ENCODE measurements at regions not wholly inside any gene's neighbourhood (a gene's known extent, or its start where the extent isn't known, plus 50 kb on each side); places are given as distances from the start of the nearest gene placed in this dataset.

DNA sequence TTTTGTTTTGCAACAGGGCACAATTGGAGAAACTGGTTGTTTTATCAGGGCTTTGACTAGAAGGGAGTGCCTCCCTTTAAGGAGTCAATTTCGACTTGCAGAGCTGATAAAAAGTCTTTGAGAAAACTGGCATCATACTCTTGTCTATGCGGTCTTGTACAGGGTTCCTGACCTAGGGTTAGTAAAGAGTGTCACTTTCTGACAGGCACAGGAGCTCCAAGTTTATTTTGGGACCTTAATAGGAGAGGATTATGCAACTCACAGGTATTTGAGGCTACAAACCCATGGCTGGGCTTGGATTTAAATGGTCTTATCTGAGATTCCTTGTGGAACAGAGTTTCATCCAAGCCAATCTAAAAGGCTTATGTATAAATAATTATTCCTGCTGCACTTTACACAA is 365.4 kb downstream of the HTR1B start:
- Mint-ChIP-seq H3K4me3 (no peak overlapping the region), H3K4me1 (no peaks in the 10 kb centered on the region), H3K27me3 (ENCODE audit: low read depth in 2 of 2) (no peaks in the 10 kb centered on the region), H3K9me3 (peaks cover 11 to 17% of the 10 kb centered on the region in 2 donors), H3K36me3 (no peaks in the 10 kb centered on the region), H3K27ac (no peak overlapping the region)
- no peaks in the 10 kb centered on the region for H3K36me3 ChIP-seq (ENCODE audit: control insufficient read depth, insufficient read depth, low read length)
- 72% methylated on average over 2 of the region's 2 CpGs for WGBS (ENCODE audit: insufficient coverage)
- H3K9me3 ChIP-seq (ENCODE audit: control insufficient read depth, insufficient read depth, low read length): peaks cover 8% of the 10 kb centered on the region
- H3K4me3 ChIP-seq (ENCODE audit: low read length): no peak overlapping the region
- no peak for DNase-seq
- H3K27ac ChIP-seq (ENCODE audit: low read length): no peak overlapping the region
- no peak for ATAC-seq
- H3K27me3 ChIP-seq (ENCODE audit: control insufficient read depth, insufficient read depth, low read length): no peaks in the 10 kb centered on the region
- TF ChIP-seq, protein P1, sequence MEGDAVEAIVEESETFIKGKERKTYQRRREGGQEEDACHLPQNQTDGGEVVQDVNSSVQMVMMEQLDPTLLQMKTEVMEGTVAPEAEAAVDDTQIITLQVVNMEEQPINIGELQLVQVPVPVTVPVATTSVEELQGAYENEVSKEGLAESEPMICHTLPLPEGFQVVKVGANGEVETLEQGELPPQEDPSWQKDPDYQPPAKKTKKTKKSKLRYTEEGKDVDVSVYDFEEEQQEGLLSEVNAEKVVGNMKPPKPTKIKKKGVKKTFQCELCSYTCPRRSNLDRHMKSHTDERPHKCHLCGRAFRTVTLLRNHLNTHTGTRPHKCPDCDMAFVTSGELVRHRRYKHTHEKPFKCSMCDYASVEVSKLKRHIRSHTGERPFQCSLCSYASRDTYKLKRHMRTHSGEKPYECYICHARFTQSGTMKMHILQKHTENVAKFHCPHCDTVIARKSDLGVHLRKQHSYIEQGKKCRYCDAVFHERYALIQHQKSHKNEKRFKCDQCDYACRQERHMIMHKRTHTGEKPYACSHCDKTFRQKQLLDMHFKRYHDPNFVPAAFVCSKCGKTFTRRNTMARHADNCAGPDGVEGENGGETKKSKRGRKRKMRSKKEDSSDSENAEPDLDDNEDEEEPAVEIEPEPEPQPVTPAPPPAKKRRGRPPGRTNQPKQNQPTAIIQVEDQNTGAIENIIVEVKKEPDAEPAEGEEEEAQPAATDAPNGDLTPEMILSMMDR (IDR thresholded peaks at IDR 0.05): no peak
- intact Hi-C loops (cut with micrococcal nuclease): no loop called here
- H3K4me1 ChIP-seq (ENCODE audit: control insufficient read depth, insufficient read depth, low read length): no peaks in the 10 kb centered on the region

DNA sequence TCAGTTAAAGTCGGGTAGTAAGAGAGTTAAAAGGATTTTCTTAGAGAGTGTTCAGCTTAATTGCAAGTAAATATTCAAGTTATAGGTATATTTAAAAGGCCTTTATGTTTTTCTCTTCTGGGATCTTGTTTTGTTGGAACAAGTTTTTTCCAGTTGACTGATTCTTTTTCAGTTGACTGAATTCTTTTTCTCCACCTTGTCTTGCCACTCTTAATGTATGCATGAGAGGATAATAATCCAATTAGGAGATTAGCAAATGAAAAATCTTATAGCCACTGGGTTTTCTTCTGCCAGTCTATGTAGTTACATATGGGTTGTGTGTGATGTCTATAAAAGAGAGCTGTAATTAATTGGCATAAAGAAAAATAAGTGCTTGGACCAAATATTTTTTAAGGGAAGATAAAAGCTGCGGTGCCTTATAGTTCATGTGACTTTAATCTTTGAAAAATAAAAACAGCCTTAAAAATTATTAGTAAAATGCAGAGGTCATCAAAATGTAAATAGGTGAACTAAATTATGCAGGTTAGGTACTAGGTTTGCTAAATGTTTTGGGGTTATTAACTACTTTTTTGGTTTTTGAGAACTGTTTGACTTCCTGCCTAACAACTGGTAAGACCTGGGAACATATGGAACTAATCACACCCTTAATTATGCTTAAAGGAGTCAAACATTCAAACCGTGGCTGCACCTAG is 367.2 kb downstream of the HTR1B start:
- ATAC-seq (no peak), DNase-seq (no peak)
- H3K36me3 ChIP-seq (ENCODE audit: control insufficient read depth, insufficient read depth, low read length): no peaks in the 10 kb centered on the region
- Mint-ChIP-seq H3K9me3 (peaks cover 6 to 16% of the 10 kb centered on the region in 2 donors), H3K4me1 (no peaks in the 10 kb centered on the region), H3K27ac (no peak overlapping the region), H3K27me3 (ENCODE audit: low read depth in 2 of 2) (no peaks in the 10 kb centered on the region), H3K36me3 (no peaks in the 10 kb centered on the region), H3K4me3 (no peak overlapping the region)
- no peaks in the 10 kb centered on the region for H3K4me1 ChIP-seq (ENCODE audit: control insufficient read depth, insufficient read depth, low read length)
- 65% methylated on average over 2 of the region's 3 CpGs for WGBS (ENCODE audit: insufficient coverage)
- peaks cover 8% of the 10 kb centered on the region for H3K9me3 ChIP-seq (ENCODE audit: control insufficient read depth, insufficient read depth, low read length)
- TF ChIP-seq, protein P1 (IDR thresholded peaks at IDR 0.05): no peak
- H3K4me3 ChIP-seq (ENCODE audit: low read length): no peak overlapping the region
- intact Hi-C loops (cut with micrococcal nuclease): no loop called here
- H3K27me3 ChIP-seq (ENCODE audit: control insufficient read depth, insufficient read depth, low read length): no peaks in the 10 kb centered on the region
- no peak overlapping the region for H3K27ac ChIP-seq (ENCODE audit: low read length)

DNA sequence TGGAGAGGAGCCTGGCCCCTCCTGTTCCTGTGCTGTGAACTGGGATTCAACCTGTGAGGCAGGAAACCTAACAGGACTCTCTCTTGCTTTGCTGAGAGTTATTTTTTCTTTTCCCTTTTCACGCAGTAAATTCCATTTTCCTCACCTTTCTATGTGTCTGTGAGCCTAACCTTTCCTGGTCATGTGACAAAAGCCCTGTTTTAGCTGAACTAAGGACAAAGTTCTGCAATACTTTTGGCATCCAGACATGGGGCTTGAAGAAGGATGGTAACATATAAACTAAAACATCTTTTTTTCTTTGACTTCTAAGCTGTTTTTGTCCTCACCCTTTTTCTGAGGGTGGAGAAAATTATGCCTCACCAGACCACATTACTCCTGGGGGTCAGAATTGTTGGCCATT is 368.5 kb downstream of the HTR1B start:
- Histone ChIP-seq H3K27ac (ENCODE audit: low read length) (no peak overlapping the region), H3K4me3 (ENCODE audit: low read length) (no peak overlapping the region), H3K27me3 (ENCODE audit: control insufficient read depth, insufficient read depth, low read length) (no peaks in the 10 kb centered on the region), H3K4me1 (ENCODE audit: control insufficient read depth, insufficient read depth, low read length) (no peaks in the 10 kb centered on the region), H3K9me3 (ENCODE audit: control insufficient read depth, insufficient read depth, low read length) (peaks cover 8% of the 10 kb centered on the region), H3K36me3 (ENCODE audit: control insufficient read depth, insufficient read depth, low read length) (no peaks in the 10 kb centered on the region)
- Mint-ChIP-seq H3K4me1 (no peaks in the 10 kb centered on the region), H3K9me3 (peaks cover 7 to 16% of the 10 kb centered on the region in 2 donors), H3K4me3 (no peak overlapping the region), H3K27me3 (ENCODE audit: low read depth in 2 of 2) (no peaks in the 10 kb centered on the region), H3K27ac (no peak overlapping the region), H3K36me3 (no peaks in the 10 kb centered on the region)
- DNase-seq (no peak), ATAC-seq (no peak)
- intact Hi-C loops (cut with micrococcal nuclease): no loop called here
- TF ChIP-seq, protein P1 (IDR thresholded peaks at IDR 0.05): no peak
- WGBS (ENCODE audit: insufficient coverage): 57% methylated on average over 1 of the region's 1 CpG

DNA sequence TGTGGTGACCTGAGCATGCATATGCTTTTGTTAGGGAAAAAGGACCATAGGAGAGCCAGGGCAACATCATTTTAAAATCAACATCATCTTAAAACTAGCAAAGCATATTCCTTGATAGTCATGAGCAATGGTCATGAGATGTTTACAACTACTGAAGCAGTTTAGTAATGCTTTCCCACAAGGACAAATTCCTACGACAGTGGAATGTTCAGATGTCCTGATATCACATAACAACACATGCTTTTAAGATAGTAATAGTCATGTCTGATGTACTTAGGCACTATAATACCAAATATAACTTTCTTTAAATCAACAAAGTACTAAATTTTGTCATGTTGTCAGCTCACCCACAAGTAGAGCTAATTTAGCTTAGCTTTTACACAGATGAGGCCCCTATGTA is 370.3 kb downstream of the HTR1B start:
- WGBS (ENCODE audit: insufficient coverage): no CpG with 5 or more reads among the region's 1 CpG
- Histone ChIP-seq H3K4me1 (ENCODE audit: control insufficient read depth, insufficient read depth, low read length) (no peaks in the 10 kb centered on the region), H3K27ac (ENCODE audit: low read length) (no peak overlapping the region), H3K9me3 (ENCODE audit: control insufficient read depth, insufficient read depth, low read length) (peaks cover 8% of the 10 kb centered on the region), H3K27me3 (ENCODE audit: control insufficient read depth, insufficient read depth, low read length) (no peaks in the 10 kb centered on the region), H3K4me3 (ENCODE audit: low read length) (no peak overlapping the region), H3K36me3 (ENCODE audit: control insufficient read depth, insufficient read depth, low read length) (no peaks in the 10 kb centered on the region)
- Mint-ChIP-seq H3K27ac (no peak overlapping the region), H3K4me3 (no peak overlapping the region), H3K36me3 (no peaks in the 10 kb centered on the region), H3K4me1 (no peaks in the 10 kb centered on the region), H3K9me3 (peaks cover 14 to 22% of the 10 kb centered on the region in 2 donors), H3K27me3 (ENCODE audit: low read depth in 2 of 2) (no peaks in the 10 kb centered on the region)
- ATAC-seq (no peak), DNase-seq (no peak)
- intact Hi-C loops (cut with micrococcal nuclease): no loop called here
- TF ChIP-seq, protein P1 (IDR thresholded peaks at IDR 0.05): no peak

All from natural killer cell (primary cell).